Stimulated activated CD8-positive, alpha-beta memory T cell treated with anti-CD3 and anti-CD28 coated beads, Interleukin-4, amount 100 ng/mL, for 24 hours (primary cell): ENCODE measurements at regions not wholly inside any gene's neighbourhood (a gene's known extent, or its start where the extent isn't known, plus 50 kb on each side); places are given as distances from the start of the nearest gene placed in this dataset.
"Not testable (repeated sequence)": the region's sequence is repeated elsewhere in the genome, so short reads cannot be mapped to it uniquely, and the experiment has no call there.

Experiments used
- DNase-seq: peaks from one replicate; pipeline ENCODE4 v3.0.0-alpha.2; 2020; ENCODE audit warnings: low read depth

DNA sequence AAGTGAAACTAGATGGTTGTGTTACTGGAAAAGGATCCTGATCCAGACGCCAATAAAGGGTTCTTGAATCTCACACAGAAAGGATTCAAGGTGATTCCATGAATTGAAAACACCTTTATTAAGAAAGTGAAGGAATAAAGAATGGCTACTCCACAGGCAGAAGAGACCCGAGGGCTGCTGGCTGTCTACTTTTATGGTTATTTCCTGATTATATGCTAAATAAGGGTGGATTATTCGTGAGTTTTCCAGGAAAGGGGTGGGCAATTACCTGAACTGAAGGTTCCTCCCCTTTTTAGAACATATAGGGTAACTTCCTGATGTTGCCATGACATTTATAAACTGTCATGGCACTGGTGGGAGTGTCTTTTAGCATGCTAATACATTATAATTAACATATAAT, 50.9 kb upstream of the WARS2 start:
- DNase-seq = no peak

DNA sequence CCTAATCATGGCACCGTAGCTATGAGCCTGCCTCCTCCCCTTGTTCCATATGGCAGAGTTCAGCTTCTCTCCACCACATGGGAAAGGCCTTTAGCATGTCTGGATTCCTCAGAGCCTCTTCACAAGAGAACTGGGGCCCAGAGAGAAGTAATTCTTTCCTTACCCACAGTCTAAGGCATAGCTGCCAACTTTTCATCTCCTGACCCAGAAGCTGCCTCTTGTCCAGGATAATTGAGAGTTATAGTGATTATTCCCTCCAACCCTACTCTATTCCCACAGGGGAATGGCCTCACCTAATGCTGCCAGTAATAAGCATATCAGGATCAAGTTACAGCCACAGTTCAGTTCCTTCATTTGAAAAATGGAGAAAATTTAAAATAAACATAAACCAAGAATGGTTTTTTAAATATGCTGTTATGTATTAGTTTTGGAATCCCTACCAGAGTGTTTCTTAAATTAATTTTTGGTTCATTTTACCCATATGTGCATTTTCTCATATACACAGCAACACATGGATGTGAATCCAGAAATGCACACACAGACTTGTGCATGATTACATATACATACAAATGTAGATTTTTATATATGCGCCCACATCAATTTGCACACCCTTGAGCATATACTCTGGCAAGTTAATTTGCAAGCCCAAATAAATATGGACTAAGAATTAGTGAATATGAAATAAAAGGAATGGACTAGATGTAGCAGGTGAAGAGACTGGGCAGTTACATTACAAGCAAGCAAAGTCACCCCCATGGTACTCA, 63.9 kb upstream of the WARS2 start:
- DNase-seq = no peak

- DNase-seq = no peak
Measured at GRCh38 chr1:119204961-119205357, 64.5 kb upstream of the WARS2 start.

DNA sequence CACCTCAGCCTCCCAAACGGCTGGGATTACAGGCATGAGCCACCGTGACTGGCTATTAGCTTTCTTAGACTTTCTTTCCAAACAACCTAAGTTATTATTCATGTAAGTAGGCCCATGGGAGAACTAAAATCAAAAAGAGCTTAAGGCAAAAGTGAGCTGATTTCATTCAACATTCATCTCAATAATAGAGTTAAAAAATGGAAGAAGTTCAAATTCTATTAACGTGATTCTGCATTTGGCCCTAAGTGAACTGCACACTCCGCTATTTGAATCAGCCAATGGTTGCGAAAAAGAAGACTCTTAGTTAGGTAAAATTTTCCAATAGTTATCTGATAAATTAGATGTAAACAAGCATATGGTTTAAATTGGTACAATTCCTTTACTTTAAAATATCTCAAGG, 68.6 kb upstream of the WARS2 start:
- no peak for DNase-seq

DNA sequence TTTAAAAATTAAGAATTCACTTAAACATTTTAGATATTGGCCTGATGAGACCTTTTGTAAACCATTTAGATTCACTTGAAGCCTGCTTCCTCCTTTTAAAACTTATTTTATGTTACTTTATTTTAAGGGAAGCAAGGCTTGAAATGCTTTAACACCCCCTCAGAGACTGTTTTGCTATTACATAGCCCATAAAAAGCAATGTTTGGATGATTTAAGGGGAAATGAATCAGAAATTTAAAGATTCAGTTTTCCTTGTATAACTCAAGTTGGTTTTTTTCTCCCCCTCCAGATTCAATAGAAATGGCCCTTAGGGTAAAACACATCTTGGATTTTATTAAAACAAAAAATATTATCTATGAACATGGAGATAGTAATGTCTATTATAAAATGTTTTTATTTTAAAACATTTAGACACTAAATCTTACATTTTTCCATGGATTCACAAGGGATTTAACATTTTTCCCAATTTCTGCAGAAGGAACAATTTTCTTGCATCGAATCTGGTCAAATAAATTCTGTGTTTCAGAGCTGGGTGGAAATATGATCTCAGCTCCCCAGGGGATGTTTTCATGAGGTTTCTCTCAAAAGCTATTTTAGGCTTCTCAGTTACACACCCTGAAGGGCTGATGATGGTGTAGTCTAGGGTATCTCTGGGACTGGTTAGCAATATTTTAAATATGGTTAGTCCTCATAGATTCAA, 69.3 kb upstream of the WARS2 start:
- DNase-seq = no peak

GRCh38 chr1:119210296-119210649, 69.8 kb upstream of the WARS2 start:
- no peak for DNase-seq

DNA sequence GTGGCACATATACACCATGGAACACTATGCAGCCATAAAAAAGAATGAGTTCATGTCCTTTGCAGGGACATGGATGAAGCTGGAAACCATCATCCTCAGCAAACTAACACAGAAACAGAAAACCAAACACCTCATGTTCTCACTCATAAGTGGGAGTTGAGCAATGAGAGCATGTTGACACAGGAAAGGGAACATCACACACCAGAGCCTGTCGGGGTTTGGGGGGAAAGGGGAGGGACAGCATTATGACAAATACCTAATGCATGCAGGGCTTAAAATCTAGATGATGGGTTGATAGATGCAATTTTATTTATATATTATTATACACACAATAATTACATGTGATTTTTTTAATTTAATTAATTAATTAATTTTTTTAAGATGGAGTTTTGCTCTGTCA, 72.8 kb upstream of the WARS2 start:
- not testable (repeated sequence) for DNase-seq

GRCh38 chr1:119214961-119215360, 74.5 kb upstream of the WARS2 start:
- not testable (repeated sequence) for DNase-seq

GRCh38 chr1:119217309-119217828, 76.9 kb upstream of the WARS2 start:
- no peak for DNase-seq

- DNase-seq = no peak
Measured at GRCh38 chr1:119219711-119220110, 79.3 kb upstream of the WARS2 start.

DNA sequence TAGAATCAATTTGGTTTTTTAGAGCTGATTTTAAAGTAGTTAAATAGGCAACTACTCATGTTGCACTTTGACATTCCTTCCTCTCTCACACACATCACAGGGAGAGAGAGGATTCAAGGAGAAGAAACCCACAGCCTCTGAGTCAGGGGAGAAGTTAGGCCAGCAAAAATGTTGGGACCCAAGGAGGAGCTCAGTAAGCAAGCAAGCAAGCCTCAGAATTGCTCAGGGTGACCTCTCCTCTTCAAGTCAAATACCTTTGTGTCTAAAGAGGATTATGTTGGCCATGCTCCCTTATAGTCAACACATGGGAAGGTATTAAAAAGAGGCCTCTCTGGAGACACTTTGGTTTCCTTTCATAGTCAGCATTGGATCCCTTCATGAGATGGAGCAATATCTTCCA, 80.5 kb upstream of the WARS2 start:
- no peak for DNase-seq

- DNase-seq = no peak
Measured at GRCh38 chr1:119222271-119222670, 81.8 kb upstream of the WARS2 start.

GRCh38 chr1:119225265-119225664, 84.8 kb upstream of the WARS2 start:
- DNase-seq = no peak

DNA sequence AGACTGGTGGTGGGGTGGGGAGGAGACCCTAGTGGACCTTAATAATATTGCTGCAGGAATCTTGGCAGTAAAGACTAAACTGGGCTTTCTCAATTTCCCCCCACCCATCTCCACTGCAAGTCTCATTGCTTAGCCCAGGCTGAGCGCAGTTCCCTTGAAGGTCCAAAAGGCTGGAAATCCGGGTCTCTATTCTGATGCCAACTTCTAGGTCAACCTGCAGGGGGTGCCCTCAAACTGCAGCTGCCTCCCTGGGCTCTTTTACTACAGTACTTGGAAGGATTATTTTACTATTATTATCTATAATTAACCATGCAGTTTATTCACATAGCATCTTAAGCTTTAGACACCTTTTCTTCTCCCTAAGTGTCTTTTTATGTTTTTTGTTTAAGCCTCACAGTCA, 85.4 kb upstream of the WARS2 start:
- no peak for DNase-seq

DNA sequence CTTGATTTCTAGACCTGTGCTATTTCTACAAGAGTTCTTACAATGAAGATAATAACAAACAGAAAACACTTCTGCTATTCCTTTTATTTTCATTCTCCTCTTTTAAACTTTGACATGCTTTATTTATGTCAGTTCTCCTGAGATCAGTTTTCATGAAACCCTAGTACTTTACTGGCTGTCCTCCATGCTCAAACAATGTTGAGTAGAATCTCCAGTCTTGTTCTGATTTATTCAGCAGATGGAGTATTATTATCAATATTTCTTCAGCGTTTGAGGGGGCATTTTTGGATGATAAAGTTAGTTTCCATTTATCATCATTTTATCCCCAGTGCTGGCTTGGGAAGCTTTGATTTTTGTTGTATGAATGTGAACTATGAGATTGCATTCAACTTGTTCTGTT, 85.9 kb upstream of the WARS2 start:
- DNase-seq = no peak

- DNase-seq = no peak
Measured at GRCh38 chr1:119226913-119227312, 86.5 kb upstream of the WARS2 start.

DNA sequence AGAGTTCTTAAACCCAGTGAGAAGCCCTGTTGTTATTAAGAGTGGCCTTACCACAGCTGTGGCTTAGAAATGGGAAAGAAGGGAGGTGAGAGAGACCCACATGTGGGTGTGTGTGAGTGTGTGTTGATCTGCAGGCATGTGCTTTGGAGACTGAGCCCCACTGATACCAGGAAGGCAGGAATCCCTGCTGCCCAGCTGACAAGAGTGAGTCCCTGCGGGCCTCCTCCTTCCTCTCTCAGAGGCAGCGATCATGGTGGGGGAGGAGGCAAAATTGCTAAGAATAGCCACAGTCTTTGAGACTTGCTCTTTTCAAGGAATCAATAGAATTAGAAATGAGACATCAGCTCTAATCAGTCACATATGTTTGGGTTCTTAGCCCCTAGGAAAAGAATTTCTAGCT, 87.0 kb upstream of the WARS2 start:
- DNase-seq = no peak

GRCh38 chr1:119228335-119229080, 88.1 kb upstream of the WARS2 start:
- DNase-seq = no peak

GRCh38 chr1:119235120-119235519, 94.7 kb upstream of the WARS2 start:
- DNase-seq = no peak

DNA sequence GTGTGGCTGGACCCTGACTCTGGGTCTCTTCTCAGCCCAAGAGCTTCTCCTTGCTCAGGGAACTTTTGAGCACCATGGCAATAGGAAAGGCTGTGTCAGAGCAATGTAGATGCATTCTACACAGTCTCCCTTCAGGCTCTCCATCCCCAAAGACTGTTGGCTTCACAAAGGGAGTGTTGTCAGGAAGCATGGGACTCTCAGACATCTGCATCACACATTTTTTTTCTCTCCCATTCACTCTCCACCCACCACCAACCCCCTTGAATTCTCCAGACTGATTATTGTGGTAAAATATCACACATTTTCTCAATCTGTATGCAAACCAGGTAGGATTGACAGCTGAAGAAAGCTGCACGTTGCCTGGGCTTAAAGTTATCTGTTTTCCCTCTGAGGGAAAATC, 105.4 kb upstream of the WARS2 start:
- DNase-seq = no peak

GRCh38 chr1:119249283-119249682, 108.8 kb upstream of the WARS2 start:
- DNase-seq = no peak

GRCh38 chr1:119250299-119250698, 109.8 kb upstream of the WARS2 start:
- DNase-seq = no peak

DNA sequence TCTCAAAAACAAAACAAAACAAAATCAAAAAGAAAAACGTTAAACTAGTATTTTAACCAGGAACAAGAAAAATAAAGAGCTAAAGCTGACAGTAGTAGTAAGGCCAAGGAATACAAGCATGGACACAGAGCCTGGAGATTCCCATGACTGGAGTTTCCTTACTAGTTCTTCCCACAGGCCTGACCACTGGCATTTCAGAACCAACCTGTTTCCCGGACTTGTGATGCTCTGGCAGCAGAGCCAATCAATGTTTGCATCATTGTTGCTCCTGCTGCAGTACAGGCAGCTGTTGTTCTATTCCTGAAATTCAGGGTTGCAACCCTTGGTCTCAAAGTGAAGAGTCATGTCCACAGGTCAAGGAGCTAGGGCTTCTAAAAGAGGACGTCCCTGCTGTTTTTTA, 111.3 kb upstream of the WARS2 start:
- no peak for DNase-seq
